PC-3 (cell line): ENCODE measurements at regions not wholly inside any gene's neighbourhood (a gene's known extent, or its start where the extent isn't known, plus 50 kb on each side); places are given as distances from the start of the nearest gene placed in this dataset.
A peak's percentile ranks its signal among the peaks of the same experiment; 100 is the strongest.
"Not testable (repeated sequence)": the region's sequence is repeated elsewhere in the genome, so short reads cannot be mapped to it uniquely, and the experiment has no call there.

Experiments
- ATAC-seq: fragments of 200-7000 bp; cut with Tn5 transposase; 2 replicates; pipeline ENCODE4 v1.9.1; 2020; ENCODE audit warnings: mild to moderate bottlenecking, moderate library complexity
- BruUV-seq: library from RNA; stranded (reverse); fragments of 400-500 nt; replicated peaks from 2 replicates; lab custom pipeline; 2021; lab: Mats Ljungman, UMichigan
- CTCF ChIA-PET: fragments of 300-600 bp; sonication (Branson Sonifier 250); formaldehyde crosslinking; loops from one replicate; lab custom pipeline; 2022; ENCODE audit warnings: antibody characterized with exemption; lab: Charles Lee
- POLR2A ChIA-PET: fragments of 300-600 bp; sonication (Branson Sonifier 250); formaldehyde crosslinking; loops from one replicate; lab custom pipeline; 2022; ENCODE audit warnings: antibody characterized with exemption; ENCODE audit not compliant: unreplicated experiment; lab: Charles Lee
- DNase-seq: peaks from one replicate; pipeline ENCODE4 v3.0.0-alpha.2; 2015
- H2AFZ ChIP-seq: fragments of 300-600 bp; sonication (generic); 2 replicates; pipeline ENCODE4 v1.6.0; 2016; ENCODE audit warnings: antibody characterized with exemption, low read length
- H3F3A ChIP-seq: fragments of 300-600 bp; sonication (generic); one replicate; pipeline ENCODE4 v1.6.0; 2017; ENCODE audit warnings: antibody characterized with exemption, low read length, control low read depth, mild to moderate bottlenecking; ENCODE audit not compliant: unreplicated experiment
- H3K27ac ChIP-seq: fragments of 300-600 bp; sonication (generic); 2 replicates; pipeline ENCODE4 v1.5.1; 2016; ENCODE audit warnings: mild to moderate bottlenecking, low read length
- H3K27me3 ChIP-seq: fragments of 300-600 bp; sonication (generic); 2 replicates; pipeline ENCODE4 v1.6.1; 2016; ENCODE audit warnings: low read length, mixed read lengths
- H3K36me3 ChIP-seq: fragments of 300-600 bp; sonication (generic); 2 replicates; pipeline ENCODE4 v1.6.1; 2016; ENCODE audit warnings: low read depth, mixed run types, low read length, mixed read lengths
- H3K4me1 ChIP-seq: fragments of 300-600 bp; sonication (generic); 2 replicates; pipeline ENCODE4 v1.5.1; 2016; ENCODE audit warnings: low read length; ENCODE audit not compliant: insufficient read depth
- H3K4me2 ChIP-seq: fragments of 300-600 bp; sonication (generic); 2 replicates; pipeline ENCODE4 v1.6.0; 2016; ENCODE audit warnings: low read length
- H3K4me3 ChIP-seq: fragments of 300-600 bp; sonication (generic); 2 replicates; pipeline ENCODE4 v1.5.1; 2016; ENCODE audit warnings: mild to moderate bottlenecking, low read length, mixed read lengths
- H3K79me2 ChIP-seq: fragments of 300-600 bp; sonication (generic); 2 replicates; pipeline ENCODE4 v1.6.1; 2017; ENCODE audit warnings: low read length, mixed read lengths
- H3K9ac ChIP-seq: fragments of 300-600 bp; sonication (generic); 2 replicates; pipeline ENCODE4 v1.6.0; 2016; ENCODE audit warnings: mild to moderate bottlenecking, low read length
- H3K9me2 ChIP-seq: fragments of 300-600 bp; sonication (generic); replicated peaks from 2 replicates; pipeline ENCODE4 v1.6.1; 2016; ENCODE audit warnings: mixed run types, low read length, mixed read lengths
- H3K9me3 ChIP-seq: fragments of 300-600 bp; sonication (generic); 2 replicates; pipeline ENCODE4 v1.6.1; 2016; ENCODE audit warnings: low read length, mixed read lengths
- H4K20me1 ChIP-seq: fragments of 300-600 bp; sonication (generic); 2 replicates; pipeline ENCODE4 v1.6.1; 2016; ENCODE audit warnings: low read length, mixed read lengths
- EZH2 ChIP-seq: fragments of 300-600 bp; sonication (generic); IDR thresholded peaks from one replicate; pipeline ENCODE4 v1.6.1; 2017; ENCODE audit warnings: antibody characterized with exemption, mild to moderate bottlenecking, low read length; ENCODE audit not compliant: unreplicated experiment
- EZH2phosphoT487 ChIP-seq: fragments of 300-600 bp; sonication (generic); IDR thresholded peaks from 2 replicates; pipeline ENCODE4 v1.6.1; 2018; ENCODE audit warnings: mild to moderate bottlenecking, antibody characterized with exemption, low read length, borderline replicate concordance
- intact Hi-C: fragments of 100-400 bp; cut with micrococcal nuclease; formaldehyde crosslinking; loops from 2 replicates; pipeline ENCODE4 v1.9.0; 2023
- TF ChIP-seq, protein P1 (sequence below): fragments of 300-600 bp; sonication (generic); conservative IDR thresholded peaks from 2 replicates; pipeline ENCODE4 v1.5.1; 2017; ENCODE audit warnings: antibody characterized with exemption, low read depth, mild to moderate bottlenecking, low read length

DNA sequence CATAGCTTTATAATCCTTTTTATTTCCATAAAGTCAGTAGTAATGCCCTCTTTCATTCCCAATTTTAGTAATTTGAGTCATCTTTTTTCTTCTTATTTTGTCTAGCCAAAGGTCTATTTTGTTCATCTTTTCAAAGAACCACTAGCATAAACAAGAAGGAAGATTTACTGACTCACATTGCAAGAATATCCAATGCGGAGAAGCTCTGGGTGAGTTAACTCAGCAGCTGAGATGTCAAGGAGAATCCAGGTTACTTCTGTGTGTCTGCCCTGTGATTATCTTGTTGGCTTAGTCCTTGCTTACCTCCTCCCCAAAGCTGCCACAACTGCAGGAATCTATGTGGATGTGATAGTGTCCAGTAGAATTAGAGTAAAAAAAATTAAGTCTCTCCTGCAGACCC, 311.4 kb upstream of the NCKAP5 start:
- ChIA-PET CTCF (no interaction called here), POLR2A (interaction anchor here (0.5 kb wide), 1 partner anchor 111 kb away, joined by 3 read pairs; no protein-coding TSS in a partner anchor)
- H2AFZ ChIP-seq, result no peak overlapping the region
- no peaks in the 10 kb centered on the region for H3K9me2 ChIP-seq
- no peaks in the 10 kb centered on the region for H3K36me3 ChIP-seq
- H4K20me1 ChIP-seq, result no peaks in the 10 kb centered on the region
- no peak overlapping the region for H3K27ac ChIP-seq
- no peaks in the 10 kb centered on the region for H3K79me2 ChIP-seq
- TF ChIP-seq EZH2, result no peak
- TF ChIP-seq, protein P1, sequence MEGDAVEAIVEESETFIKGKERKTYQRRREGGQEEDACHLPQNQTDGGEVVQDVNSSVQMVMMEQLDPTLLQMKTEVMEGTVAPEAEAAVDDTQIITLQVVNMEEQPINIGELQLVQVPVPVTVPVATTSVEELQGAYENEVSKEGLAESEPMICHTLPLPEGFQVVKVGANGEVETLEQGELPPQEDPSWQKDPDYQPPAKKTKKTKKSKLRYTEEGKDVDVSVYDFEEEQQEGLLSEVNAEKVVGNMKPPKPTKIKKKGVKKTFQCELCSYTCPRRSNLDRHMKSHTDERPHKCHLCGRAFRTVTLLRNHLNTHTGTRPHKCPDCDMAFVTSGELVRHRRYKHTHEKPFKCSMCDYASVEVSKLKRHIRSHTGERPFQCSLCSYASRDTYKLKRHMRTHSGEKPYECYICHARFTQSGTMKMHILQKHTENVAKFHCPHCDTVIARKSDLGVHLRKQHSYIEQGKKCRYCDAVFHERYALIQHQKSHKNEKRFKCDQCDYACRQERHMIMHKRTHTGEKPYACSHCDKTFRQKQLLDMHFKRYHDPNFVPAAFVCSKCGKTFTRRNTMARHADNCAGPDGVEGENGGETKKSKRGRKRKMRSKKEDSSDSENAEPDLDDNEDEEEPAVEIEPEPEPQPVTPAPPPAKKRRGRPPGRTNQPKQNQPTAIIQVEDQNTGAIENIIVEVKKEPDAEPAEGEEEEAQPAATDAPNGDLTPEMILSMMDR, result no peak
- no peak for TF ChIP-seq EZH2phosphoT487
- no peaks in the 10 kb centered on the region for H3K4me1 ChIP-seq
- no peak overlapping the region for H3K9ac ChIP-seq
- no peak overlapping the region for H3K4me2 ChIP-seq
- no peak overlapping the region for H3K4me3 ChIP-seq
- no peaks in the 10 kb centered on the region; the same call in 1 of the 2 replicates for H3K27me3 ChIP-seq
- H3K9me3 ChIP-seq, result no peaks in the 10 kb centered on the region
- no peaks in the 10 kb centered on the region for H3F3A ChIP-seq
- BruUV-seq, result no TSS peak
- DNase-seq (no peak), ATAC-seq (no peak)
- intact Hi-C loops, result no loop called here

DNA sequence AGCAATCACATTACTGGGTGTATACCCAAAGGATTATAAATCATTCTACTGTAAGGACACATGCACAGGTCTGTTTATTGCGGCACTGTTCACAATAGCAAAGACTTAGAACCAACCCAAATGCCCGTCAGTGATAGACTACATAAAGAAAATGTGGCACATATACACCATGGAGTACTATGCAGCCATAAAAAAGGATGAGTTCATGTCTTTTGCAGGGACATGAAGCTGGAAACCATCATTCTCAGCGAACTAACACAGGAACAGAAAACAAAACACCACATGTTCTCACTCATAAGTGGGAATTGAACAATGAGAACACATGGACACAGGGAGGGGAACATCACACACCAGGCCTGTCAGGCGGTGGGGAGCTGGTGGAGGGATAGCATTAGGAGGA, 313.9 kb upstream of the NCKAP5 start:
- BruUV-seq, H3K4me3 ChIP-seq, ATAC-seq, H3K36me3 ChIP-seq, H3K27ac ChIP-seq, H3K9ac ChIP-seq, H3K9me3 ChIP-seq, H3K4me2 ChIP-seq, H4K20me1 ChIP-seq, H2AFZ ChIP-seq, H3F3A ChIP-seq, CTCF ChIA-PET, H3K27me3 ChIP-seq, H3K79me2 ChIP-seq, intact Hi-C loops, DNase-seq, H3K9me2 ChIP-seq, POLR2A ChIA-PET: not testable (repeated sequence)
- H3K4me1 ChIP-seq, result peaks cover 17% of the 10 kb centered on the region

- Histone ChIP-seq H3K4me1 (peaks cover 17% of the 10 kb centered on the region), H3K9me3 (no peaks in the 10 kb centered on the region), H2AFZ (no peak overlapping the region), H3K27ac (no peak overlapping the region), H3K4me3 (no peak overlapping the region), H4K20me1 (no peaks in the 10 kb centered on the region), H3K27me3 (no peaks in the 10 kb centered on the region; the same call in 1 of the 2 replicates), H3F3A (no peaks in the 10 kb centered on the region), H3K9me2 (no peaks in the 10 kb centered on the region), H3K79me2 (no peaks in the 10 kb centered on the region), H3K4me2 (no peak overlapping the region), H3K9ac (no peak overlapping the region), H3K36me3 (no peaks in the 10 kb centered on the region)
- ATAC-seq (no peak), DNase-seq (peak; percentile 54)
- CTCF ChIA-PET, result interaction anchor here (0.6 to 0.8 kb wide), 3 partner anchors 17 to 321 kb away, joined by 4 to 6 read pairs (median 4); no protein-coding TSS in a partner anchor
- POLR2A ChIA-PET, result no interaction called here
- TF ChIP-seq EZH2phosphoT487, result no peak
- TF ChIP-seq, protein P1, result peak; percentile 68
- no TSS peak for BruUV-seq
- intact Hi-C loops, result loop anchor here (5.0 kb wide), 2 partner anchors 322 to 527 kb away; no protein-coding TSS in a partner anchor
These were observed 316.6 kb upstream of the NCKAP5 start for GRCh38 chr2:133884739-133885381.
